ENCODE measurements at regions not wholly inside any gene's neighbourhood (a gene's known extent, or its start where the extent isn't known, plus 50 kb on each side); places are given as distances from the start of the nearest gene placed in this dataset.

DNA sequence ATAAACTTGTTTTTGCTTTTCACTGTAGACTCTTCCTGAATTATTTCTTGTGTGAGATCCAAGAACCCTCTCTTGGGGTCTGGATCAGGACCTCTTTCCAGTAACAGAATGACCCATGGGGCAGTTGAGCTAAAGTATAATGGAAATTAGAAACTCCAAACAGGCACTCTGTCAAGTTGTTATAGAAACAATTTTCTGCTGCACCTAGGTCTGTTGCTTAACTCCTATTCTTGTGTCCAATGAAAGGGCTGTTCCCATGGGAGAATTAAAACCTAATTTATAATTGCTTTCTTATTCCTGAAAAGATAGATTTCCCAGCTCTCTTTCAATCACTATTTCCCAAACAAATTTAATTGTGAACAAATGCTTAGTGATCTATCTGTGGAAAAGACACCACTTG lies 1341.3 kb upstream of the PIK3C3 start:
- Histone ChIP-seq H3K27me3 (ENCODE audit: insufficient read depth) (no peaks in the 10 kb centered on the region), H3K27ac (ENCODE audit: low read depth) (no peak overlapping the region), H3K4me2 (no peak overlapping the region), H3K9me2 (ENCODE audit: insufficient read depth) (0 out of 2 replicates have a peak, but pooled peaks cover 3% of the 10 kb centered on the region), H3K4me3 (no peak overlapping the region), H3F3A (replicated peaks; ENCODE audit: low read depth) (no peaks in the 10 kb centered on the region), H3K79me2 (replicated peaks; ENCODE audit: insufficient read depth) (no peaks in the 10 kb centered on the region), H4K20me1 (replicated peaks; ENCODE audit: insufficient read depth) (no peaks in the 10 kb centered on the region), H3K36me3 (ENCODE audit: insufficient read depth) (no peaks in the 10 kb centered on the region), H3K4me1 (ENCODE audit: insufficient read depth) (no peaks in the 10 kb centered on the region), H2AFZ (no peak overlapping the region)
- TF ChIP-seq EZH2 (IDR thresholded peaks at IDR 0.05; ENCODE audit: low read depth, unreplicated experiment) (no peak), ZNF331 (CRISPR knock-in tag; IDR thresholded peaks at IDR 0.05; ENCODE audit: low read depth) (no peak), ZNF114 (CRISPR knock-in tag; IDR thresholded peaks at IDR 0.05) (no peak), EZH2phosphoT487 (IDR thresholded peaks at IDR 0.05; ENCODE audit: unreplicated experiment) (no peak), STAT1 (IDR thresholded peaks at IDR 0.05; ENCODE audit: unreplicated experiment) (no peak)
- TF ChIP-seq, protein P1, sequence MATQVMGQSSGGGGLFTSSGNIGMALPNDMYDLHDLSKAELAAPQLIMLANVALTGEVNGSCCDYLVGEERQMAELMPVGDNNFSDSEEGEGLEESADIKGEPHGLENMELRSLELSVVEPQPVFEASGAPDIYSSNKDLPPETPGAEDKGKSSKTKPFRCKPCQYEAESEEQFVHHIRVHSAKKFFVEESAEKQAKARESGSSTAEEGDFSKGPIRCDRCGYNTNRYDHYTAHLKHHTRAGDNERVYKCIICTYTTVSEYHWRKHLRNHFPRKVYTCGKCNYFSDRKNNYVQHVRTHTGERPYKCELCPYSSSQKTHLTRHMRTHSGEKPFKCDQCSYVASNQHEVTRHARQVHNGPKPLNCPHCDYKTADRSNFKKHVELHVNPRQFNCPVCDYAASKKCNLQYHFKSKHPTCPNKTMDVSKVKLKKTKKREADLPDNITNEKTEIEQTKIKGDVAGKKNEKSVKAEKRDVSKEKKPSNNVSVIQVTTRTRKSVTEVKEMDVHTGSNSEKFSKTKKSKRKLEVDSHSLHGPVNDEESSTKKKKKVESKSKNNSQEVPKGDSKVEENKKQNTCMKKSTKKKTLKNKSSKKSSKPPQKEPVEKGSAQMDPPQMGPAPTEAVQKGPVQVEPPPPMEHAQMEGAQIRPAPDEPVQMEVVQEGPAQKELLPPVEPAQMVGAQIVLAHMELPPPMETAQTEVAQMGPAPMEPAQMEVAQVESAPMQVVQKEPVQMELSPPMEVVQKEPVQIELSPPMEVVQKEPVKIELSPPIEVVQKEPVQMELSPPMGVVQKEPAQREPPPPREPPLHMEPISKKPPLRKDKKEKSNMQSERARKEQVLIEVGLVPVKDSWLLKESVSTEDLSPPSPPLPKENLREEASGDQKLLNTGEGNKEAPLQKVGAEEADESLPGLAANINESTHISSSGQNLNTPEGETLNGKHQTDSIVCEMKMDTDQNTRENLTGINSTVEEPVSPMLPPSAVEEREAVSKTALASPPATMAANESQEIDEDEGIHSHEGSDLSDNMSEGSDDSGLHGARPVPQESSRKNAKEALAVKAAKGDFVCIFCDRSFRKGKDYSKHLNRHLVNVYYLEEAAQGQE (IDR thresholded peaks at IDR 0.05; ENCODE audit: unreplicated experiment), result no peak
- TF ChIP-seq, protein P2, sequence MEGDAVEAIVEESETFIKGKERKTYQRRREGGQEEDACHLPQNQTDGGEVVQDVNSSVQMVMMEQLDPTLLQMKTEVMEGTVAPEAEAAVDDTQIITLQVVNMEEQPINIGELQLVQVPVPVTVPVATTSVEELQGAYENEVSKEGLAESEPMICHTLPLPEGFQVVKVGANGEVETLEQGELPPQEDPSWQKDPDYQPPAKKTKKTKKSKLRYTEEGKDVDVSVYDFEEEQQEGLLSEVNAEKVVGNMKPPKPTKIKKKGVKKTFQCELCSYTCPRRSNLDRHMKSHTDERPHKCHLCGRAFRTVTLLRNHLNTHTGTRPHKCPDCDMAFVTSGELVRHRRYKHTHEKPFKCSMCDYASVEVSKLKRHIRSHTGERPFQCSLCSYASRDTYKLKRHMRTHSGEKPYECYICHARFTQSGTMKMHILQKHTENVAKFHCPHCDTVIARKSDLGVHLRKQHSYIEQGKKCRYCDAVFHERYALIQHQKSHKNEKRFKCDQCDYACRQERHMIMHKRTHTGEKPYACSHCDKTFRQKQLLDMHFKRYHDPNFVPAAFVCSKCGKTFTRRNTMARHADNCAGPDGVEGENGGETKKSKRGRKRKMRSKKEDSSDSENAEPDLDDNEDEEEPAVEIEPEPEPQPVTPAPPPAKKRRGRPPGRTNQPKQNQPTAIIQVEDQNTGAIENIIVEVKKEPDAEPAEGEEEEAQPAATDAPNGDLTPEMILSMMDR (conservative IDR thresholded peaks at IDR 0.05; ENCODE audit: low read depth in 2 of 2), result no peak
- DNase-seq (ENCODE audit: low spot score) (no peak), ATAC-seq (no peak)
- H3K9me3 Mint-ChIP-seq, result no peaks in the 10 kb centered on the region
- H3K27me3 Mint-ChIP-seq (ENCODE audit: insufficient read depth, low read depth, poor library complexity), result no peaks in the 10 kb centered on the region
- no peak overlapping the region for H3K27ac Mint-ChIP-seq
- H3K4me1 Mint-ChIP-seq, result no peaks in the 10 kb centered on the region
- no peak overlapping the region for H3K4me3 Mint-ChIP-seq
- no peaks in the 10 kb centered on the region for H3K36me3 Mint-ChIP-seq (ENCODE audit: low read depth)

DNA sequence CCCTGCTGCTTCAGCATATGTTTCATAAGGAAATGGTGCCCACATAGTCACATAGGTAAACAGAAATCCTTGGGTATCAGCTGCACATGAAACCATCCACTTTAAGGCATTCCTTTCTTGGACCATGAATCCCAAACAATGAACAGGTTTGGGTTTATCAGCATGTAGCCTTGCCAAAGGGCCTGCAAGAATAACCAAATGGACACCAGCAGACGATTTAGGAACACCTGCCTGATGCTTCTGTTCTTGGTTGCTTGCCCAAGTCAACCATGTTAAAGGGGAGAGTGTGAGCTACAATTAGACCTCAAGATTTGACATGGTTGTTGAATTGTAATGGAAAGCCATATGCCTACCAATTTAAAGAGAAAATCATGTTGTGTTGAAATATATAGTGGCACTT lies 1342.7 kb upstream of the PIK3C3 start:
- no peaks in the 10 kb centered on the region for H3K4me1 Mint-ChIP-seq
- TF ChIP-seq EZH2 (IDR thresholded peaks at IDR 0.05; ENCODE audit: low read depth, unreplicated experiment) (no peak), JUNB (IDR thresholded peaks at IDR 0.05; ENCODE audit: unreplicated experiment) (no peak), NANOG (IDR thresholded peaks at IDR 0.05; ENCODE audit: borderline replicate concordance) (no peak), EZH2phosphoT487 (IDR thresholded peaks at IDR 0.05; ENCODE audit: unreplicated experiment) (no peak), ZNF331 (CRISPR knock-in tag; IDR thresholded peaks at IDR 0.05; ENCODE audit: low read depth) (no peak), STAT1 (IDR thresholded peaks at IDR 0.05; ENCODE audit: unreplicated experiment) (no peak), POLR2AphosphoS5 (IDR thresholded peaks at IDR 0.05; ENCODE audit: low read depth) (no peak), ZNF114 (CRISPR knock-in tag; IDR thresholded peaks at IDR 0.05) (no peak), CREB1 (CRISPR knock-in tag; IDR thresholded peaks at IDR 0.05; ENCODE audit: low read depth) (no peak)
- TF ChIP-seq, protein P2 (conservative IDR thresholded peaks at IDR 0.05; ENCODE audit: low read depth in 2 of 2), result no peak

More for the DNA sequence above, 1342.7 kb upstream of the PIK3C3 start:
- Histone ChIP-seq H3K36me3 (ENCODE audit: insufficient read depth) (no peaks in the 10 kb centered on the region), H3K9me2 (ENCODE audit: insufficient read depth) (0 out of 2 replicates have a peak, but pooled peaks cover 3% of the 10 kb centered on the region), H3K4me3 (no peak overlapping the region), H4K20me1 (replicated peaks; ENCODE audit: insufficient read depth) (no peaks in the 10 kb centered on the region), H3K79me2 (replicated peaks; ENCODE audit: insufficient read depth) (no peaks in the 10 kb centered on the region), H3K27ac (ENCODE audit: low read depth) (no peak overlapping the region), H3K4me2 (no peak overlapping the region), H3F3A (replicated peaks; ENCODE audit: low read depth) (no peaks in the 10 kb centered on the region), H3K4me1 (ENCODE audit: insufficient read depth) (no peaks in the 10 kb centered on the region), H3K27me3 (ENCODE audit: insufficient read depth) (no peaks in the 10 kb centered on the region), H2AFZ (no peak overlapping the region)
- DNase-seq (ENCODE audit: low spot score) (no peak), ATAC-seq (no peak)
- no peaks in the 10 kb centered on the region for H3K36me3 Mint-ChIP-seq (ENCODE audit: low read depth)
- no peaks in the 10 kb centered on the region for H3K9me3 Mint-ChIP-seq
- H3K4me3 Mint-ChIP-seq, result no peak overlapping the region
- no peak overlapping the region for H3K27ac Mint-ChIP-seq
- H3K27me3 Mint-ChIP-seq (ENCODE audit: insufficient read depth, low read depth, poor library complexity), result no peaks in the 10 kb centered on the region

Measured in GM23338 (cell line).